ENCODE measurements at regions not wholly inside any gene's neighbourhood (a gene's known extent, or its start where the extent isn't known, plus 50 kb on each side); places are given as distances from the start of the nearest gene placed in this dataset.

DNA sequence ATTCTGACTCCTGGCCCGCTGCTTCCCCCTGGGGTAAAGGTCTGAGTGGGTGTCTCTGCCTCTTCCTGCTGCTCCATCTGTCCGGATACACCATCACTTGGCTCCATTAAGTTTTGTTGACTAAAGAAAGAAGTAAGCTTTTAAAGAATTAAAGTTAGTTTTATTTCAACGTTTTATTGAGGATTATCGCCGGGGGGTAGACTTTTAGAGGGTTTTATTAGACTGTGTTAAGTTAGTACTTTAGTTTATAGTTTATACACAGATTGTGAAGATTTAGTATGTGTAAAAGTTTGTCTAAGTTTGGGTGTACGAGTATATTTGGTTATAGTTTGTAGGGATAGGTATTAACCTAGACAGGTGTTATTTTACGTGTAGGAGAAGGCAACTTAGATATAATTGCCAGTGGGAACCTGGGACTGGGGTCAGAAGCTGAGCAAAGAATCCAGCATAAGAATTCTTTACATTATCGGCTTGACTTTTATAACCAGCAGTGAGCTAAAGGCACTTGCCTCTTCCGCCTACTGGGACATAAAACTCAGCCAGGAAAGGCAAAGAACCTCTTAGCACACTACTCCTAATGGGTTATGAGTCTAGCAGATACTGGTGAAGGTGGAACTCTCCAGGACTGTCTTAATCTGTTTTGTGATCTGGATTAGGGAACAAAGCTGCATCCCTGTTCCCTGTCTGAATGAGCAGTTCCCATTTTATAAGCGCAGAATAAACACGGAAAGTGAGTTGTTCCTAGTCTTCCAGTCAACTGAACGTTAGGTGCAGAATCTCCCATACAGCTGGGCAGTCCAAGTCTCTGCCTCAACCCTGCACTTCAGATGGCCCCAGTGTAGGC lies 131.3 kb downstream of the FAM43A start:
- H3K36me3 ChIP-seq (ENCODE audit: insufficient read depth, insufficient read length, low read length) = no peaks in the 10 kb centered on the region
- no peaks in the 10 kb centered on the region for H3K9me3 ChIP-seq (ENCODE audit: insufficient read depth, low read length)
- H3K9ac ChIP-seq (ENCODE audit: insufficient read length, low read depth) = no peak overlapping the region
- H3K27me3 ChIP-seq (ENCODE audit: insufficient read depth, insufficient read length) = peaks cover 2% of the 10 kb centered on the region
- DNase-seq (ENCODE audit: low read depth, low spot score) = no peak
- no peak for TF ChIP-seq ZNF274 (IDR thresholded peaks at IDR 0.05; ENCODE audit: low read depth, low read length)
- TF ChIP-seq YY1 (IDR thresholded peaks at IDR 0.05; ENCODE audit: insufficient read depth, insufficient read length) = no peak
- no peak for TF ChIP-seq SUZ12 (IDR thresholded peaks at IDR 0.05; ENCODE audit: extremely low read depth, insufficient read depth, insufficient read length)
- peaks cover 5% of the 10 kb centered on the region for H3K4me1 ChIP-seq (ENCODE audit: insufficient read depth, insufficient read length)
- H3K4me3 ChIP-seq (ENCODE audit: insufficient read length, low read depth) = no peak overlapping the region

GRCh38 chr3:194817592-194817930 lies 131.9 kb downstream of the FAM43A start:
- H3K4me3 ChIP-seq (ENCODE audit: insufficient read length, low read depth) = no peak overlapping the region
- H3K36me3 ChIP-seq (ENCODE audit: insufficient read depth, insufficient read length, low read length) = no peaks in the 10 kb centered on the region
- TF ChIP-seq ZNF274 (IDR thresholded peaks at IDR 0.05; ENCODE audit: low read depth, low read length) = no peak
- TF ChIP-seq SUZ12 (IDR thresholded peaks at IDR 0.05; ENCODE audit: extremely low read depth, insufficient read depth, insufficient read length) = no peak
- no peak for TF ChIP-seq YY1 (IDR thresholded peaks at IDR 0.05; ENCODE audit: insufficient read depth, insufficient read length)
- no peak overlapping the region for H3K9ac ChIP-seq (ENCODE audit: insufficient read length, low read depth)
- no peak for DNase-seq (ENCODE audit: low read depth, low spot score)
- peaks cover 2% of the 10 kb centered on the region for H3K27me3 ChIP-seq (ENCODE audit: insufficient read depth, insufficient read length)
- peaks cover 5% of the 10 kb centered on the region for H3K4me1 ChIP-seq (ENCODE audit: insufficient read depth, insufficient read length)
- no peaks in the 10 kb centered on the region for H3K9me3 ChIP-seq (ENCODE audit: insufficient read depth, low read length)

GRCh38 chr3:194817936-194818335 lies 132.3 kb downstream of the FAM43A start:
- DNase-seq (ENCODE audit: low read depth, low spot score) = no peak
- H3K9ac ChIP-seq (ENCODE audit: insufficient read length, low read depth) = no peak overlapping the region
- H3K4me3 ChIP-seq (ENCODE audit: insufficient read length, low read depth) = no peak overlapping the region
- peaks cover 2% of the 10 kb centered on the region for H3K27me3 ChIP-seq (ENCODE audit: insufficient read depth, insufficient read length)
- TF ChIP-seq SUZ12 (IDR thresholded peaks at IDR 0.05; ENCODE audit: extremely low read depth, insufficient read depth, insufficient read length) (no peak), YY1 (IDR thresholded peaks at IDR 0.05; ENCODE audit: insufficient read depth, insufficient read length) (no peak), ZNF274 (IDR thresholded peaks at IDR 0.05; ENCODE audit: low read depth, low read length) (no peak)
- no peaks in the 10 kb centered on the region for H3K36me3 ChIP-seq (ENCODE audit: insufficient read depth, insufficient read length, low read length)
- no peaks in the 10 kb centered on the region for H3K9me3 ChIP-seq (ENCODE audit: insufficient read depth, low read length)
- H3K4me1 ChIP-seq (ENCODE audit: insufficient read depth, insufficient read length) = peaks cover 5% of the 10 kb centered on the region

DNA sequence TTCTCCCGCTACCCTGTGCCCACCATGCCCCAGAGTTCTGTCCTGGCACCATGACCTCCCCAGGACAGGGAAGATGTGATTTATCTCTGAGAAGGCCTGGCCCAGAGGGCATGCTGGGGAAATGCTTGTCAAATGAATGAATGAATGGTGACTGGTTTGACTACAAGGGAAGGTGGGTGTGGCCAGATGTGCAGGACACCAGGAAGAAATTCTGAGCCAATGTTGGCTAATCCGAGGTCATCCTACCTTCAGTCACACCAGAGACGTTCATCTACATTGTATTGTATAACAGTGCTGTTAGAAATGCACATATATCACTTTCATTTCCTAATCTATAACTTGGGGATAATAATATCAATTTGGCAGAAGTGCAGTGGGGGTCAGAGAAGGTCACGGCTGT lies 138.4 kb downstream of the FAM43A start:
- TF ChIP-seq YY1 (IDR thresholded peaks at IDR 0.05; ENCODE audit: insufficient read depth, insufficient read length) (no peak), SUZ12 (IDR thresholded peaks at IDR 0.05; ENCODE audit: extremely low read depth, insufficient read depth, insufficient read length) (no peak), ZNF274 (IDR thresholded peaks at IDR 0.05; ENCODE audit: low read depth, low read length) (no peak)
- Histone ChIP-seq H3K4me3 (ENCODE audit: insufficient read length, low read depth) (no peak overlapping the region), H3K27me3 (ENCODE audit: insufficient read depth, insufficient read length) (no peaks in the 10 kb centered on the region), H3K9ac (ENCODE audit: insufficient read length, low read depth) (no peak overlapping the region), H3K9me3 (ENCODE audit: insufficient read depth, low read length) (no peaks in the 10 kb centered on the region; the same call in 1 of the 2 replicates), H3K36me3 (ENCODE audit: insufficient read depth, insufficient read length, low read length) (no peaks in the 10 kb centered on the region), H3K4me1 (ENCODE audit: insufficient read depth, insufficient read length) (no peaks in the 10 kb centered on the region)
- no peak for DNase-seq (ENCODE audit: low read depth, low spot score)

DNA sequence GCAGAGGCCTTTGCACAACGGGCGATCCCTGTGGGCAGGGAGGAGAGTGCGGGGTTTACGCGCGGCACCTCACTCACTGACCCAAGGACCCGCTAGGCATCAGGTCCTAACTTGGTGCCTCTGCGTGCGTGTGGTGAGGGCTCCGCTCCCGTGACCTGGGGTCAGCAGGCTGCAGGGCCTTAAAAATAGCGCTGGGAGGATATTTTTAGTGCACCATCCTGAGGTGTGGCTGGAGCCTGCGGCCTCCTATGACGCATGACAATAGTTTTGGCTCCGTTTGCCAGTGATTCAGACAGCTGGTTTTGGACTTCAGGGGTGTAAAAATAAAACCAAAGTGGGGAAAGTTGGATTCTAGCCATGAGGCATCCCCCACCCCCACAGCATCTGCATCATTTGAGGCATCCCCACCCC lies 139.0 kb downstream of the FAM43A start:
- DNase-seq (ENCODE audit: low read depth, low spot score) = no peak
- no peaks in the 10 kb centered on the region for H3K27me3 ChIP-seq (ENCODE audit: insufficient read depth, insufficient read length)
- no peaks in the 10 kb centered on the region for H3K4me1 ChIP-seq (ENCODE audit: insufficient read depth, insufficient read length)
- TF ChIP-seq SUZ12 (IDR thresholded peaks at IDR 0.05; ENCODE audit: extremely low read depth, insufficient read depth, insufficient read length) = no peak
- TF ChIP-seq YY1 (IDR thresholded peaks at IDR 0.05; ENCODE audit: insufficient read depth, insufficient read length) = no peak
- TF ChIP-seq ZNF274 (IDR thresholded peaks at IDR 0.05; ENCODE audit: low read depth, low read length) = no peak
- H3K9me3 ChIP-seq (ENCODE audit: insufficient read depth, low read length) = no peaks in the 10 kb centered on the region; the same call in 1 of the 2 replicates
- no peaks in the 10 kb centered on the region for H3K36me3 ChIP-seq (ENCODE audit: insufficient read depth, insufficient read length, low read length)
- H3K4me3 ChIP-seq (ENCODE audit: insufficient read length, low read depth) = no peak overlapping the region
- no peak overlapping the region for H3K9ac ChIP-seq (ENCODE audit: insufficient read length, low read depth)

- no peak overlapping the region for H3K9ac ChIP-seq (ENCODE audit: insufficient read length, low read depth)
- H3K4me3 ChIP-seq (ENCODE audit: insufficient read length, low read depth) = no peak overlapping the region
- H3K27me3 ChIP-seq (ENCODE audit: insufficient read depth, insufficient read length) = no peaks in the 10 kb centered on the region
- no peak for DNase-seq (ENCODE audit: low read depth, low spot score)
- H3K9me3 ChIP-seq (ENCODE audit: insufficient read depth, low read length) = peaks cover 6% of the 10 kb centered on the region; the same call in 1 of the 2 replicates
- no peaks in the 10 kb centered on the region for H3K36me3 ChIP-seq (ENCODE audit: insufficient read depth, insufficient read length, low read length)
- H3K4me1 ChIP-seq (ENCODE audit: insufficient read depth, insufficient read length) = no peaks in the 10 kb centered on the region
- TF ChIP-seq YY1 (IDR thresholded peaks at IDR 0.05; ENCODE audit: insufficient read depth, insufficient read length) = no peak
- no peak for TF ChIP-seq ZNF274 (IDR thresholded peaks at IDR 0.05; ENCODE audit: low read depth, low read length)
- no peak for TF ChIP-seq SUZ12 (IDR thresholded peaks at IDR 0.05; ENCODE audit: extremely low read depth, insufficient read depth, insufficient read length)
These were observed 140.9 kb downstream of the FAM43A start for GRCh38 chr3:194826594-194826993.

DNA sequence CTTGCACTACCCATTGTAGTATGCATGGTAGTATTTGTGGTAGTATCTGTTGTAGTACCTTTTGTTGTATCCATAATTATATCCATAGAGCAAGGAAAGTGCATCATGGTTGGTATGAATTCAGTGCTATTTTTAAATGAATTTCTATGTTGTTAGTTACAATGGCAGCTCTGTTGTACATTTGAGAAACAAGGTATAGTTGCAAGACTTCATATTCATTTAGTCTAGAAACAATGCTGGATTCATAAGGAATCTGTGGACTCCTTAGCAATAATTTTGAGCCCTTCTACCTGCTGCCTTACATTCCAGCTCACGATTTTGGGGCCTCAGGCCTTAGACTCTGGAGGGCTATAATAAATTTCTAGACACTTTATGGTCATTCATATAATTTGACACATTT lies 141.8 kb downstream of the FAM43A start:
- Histone ChIP-seq H3K36me3 (ENCODE audit: insufficient read depth, insufficient read length, low read length) (no peaks in the 10 kb centered on the region), H3K9ac (ENCODE audit: insufficient read length, low read depth) (no peak overlapping the region), H3K4me1 (ENCODE audit: insufficient read depth, insufficient read length) (no peaks in the 10 kb centered on the region), H3K27me3 (ENCODE audit: insufficient read depth, insufficient read length) (no peaks in the 10 kb centered on the region), H3K4me3 (ENCODE audit: insufficient read length, low read depth) (no peak overlapping the region), H3K9me3 (ENCODE audit: insufficient read depth, low read length) (peaks cover 6% of the 10 kb centered on the region; the same call in 1 of the 2 replicates)
- TF ChIP-seq ZNF274 (IDR thresholded peaks at IDR 0.05; ENCODE audit: low read depth, low read length) = no peak
- TF ChIP-seq SUZ12 (IDR thresholded peaks at IDR 0.05; ENCODE audit: extremely low read depth, insufficient read depth, insufficient read length) = no peak
- no peak for TF ChIP-seq YY1 (IDR thresholded peaks at IDR 0.05; ENCODE audit: insufficient read depth, insufficient read length)
- no peak for DNase-seq (ENCODE audit: low read depth, low spot score)

All from NT2/D1 (cell line).